Urinary bladder (tissue), 3 donors: ENCODE measurements at regions not wholly inside any gene's neighbourhood (a gene's known extent, or its start where the extent isn't known, plus 50 kb on each side); places are given as distances from the start of the nearest gene placed in this dataset.

Experiments
- DNase-seq: peaks from one replicate; pipeline ENCODE4 v3.0.0-alpha.2; 2015; ENCODE audit errors: extremely low spot score
- H3K27ac ChIP-seq: one replicate; pipeline ENCODE4 v1.5.1; 2013; ENCODE audit warnings: low read depth, mild to moderate bottlenecking, moderate library complexity
- H3K36me3 ChIP-seq: one replicate; pipeline ENCODE4 v1.6.1; 2013; ENCODE audit warnings: mild to moderate bottlenecking, moderate library complexity; ENCODE audit not compliant: insufficient read depth
- H3K4me1 ChIP-seq: one replicate; pipeline ENCODE4 v1.6.1; 2013; ENCODE audit warnings: mild to moderate bottlenecking, moderate library complexity; ENCODE audit not compliant: insufficient read depth
- H3K4me3 ChIP-seq: one replicate; pipeline ENCODE4 v1.5.1; 2013; ENCODE audit warnings: low read depth, low read length
- WGBS: extraction: QIAGEN DNeasy Blood & Tissue Kit; methylation state at CpG from one replicate; pipeline ENCODE4 v1.1.7; 2013; 5-methylcytosine and 5-hydroxymethylcytosine counted together
- donor health status: healthy with polysubstance abuse.
- donor health status: healthy.

- Histone ChIP-seq H3K4me3 (no peak overlapping the region), H3K27ac (no peak overlapping the region), H3K4me1 (no peaks in the 10 kb centered on the region), H3K36me3 (no peaks in the 10 kb centered on the region)
- no peak for DNase-seq
Measured at GRCh38 chr12:46884362-46884761, 58.6 kb upstream of the SLC38A4 start.

DNA sequence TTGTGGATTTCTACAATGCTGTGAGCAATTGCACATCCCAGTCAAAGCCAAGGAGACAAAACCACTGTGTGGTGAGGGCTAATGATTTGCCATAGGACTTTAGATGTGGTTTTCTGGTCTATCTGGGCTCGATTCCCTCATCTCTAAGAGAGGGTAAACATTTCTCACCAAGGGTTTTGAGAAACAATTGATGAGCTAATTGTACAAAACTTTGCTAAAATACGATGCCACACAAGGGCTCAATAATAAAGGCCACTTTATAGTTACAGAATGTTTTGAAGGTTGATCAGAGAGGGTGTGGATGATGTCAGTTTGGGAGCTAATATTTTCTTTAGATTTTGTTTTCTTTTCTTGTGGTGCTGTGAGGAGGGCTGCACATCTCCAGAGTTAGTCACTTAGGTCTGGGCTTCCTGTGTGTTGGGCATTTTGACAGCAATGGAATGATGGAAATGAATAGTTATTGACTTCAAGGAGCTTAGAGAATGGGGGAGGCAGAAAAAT, 60.8 kb upstream of the SLC38A4 start:
- Histone ChIP-seq H3K4me1 (no peaks in the 10 kb centered on the region), H3K4me3 (no peak overlapping the region), H3K27ac (no peak overlapping the region), H3K36me3 (no peaks in the 10 kb centered on the region)
- DNase-seq: no peak
- 78% methylated on average over 2 of the region's 2 CpGs for WGBS

GRCh38 chr12:46887870-46888269, 62.1 kb upstream of the SLC38A4 start:
- no peaks in the 10 kb centered on the region for H3K36me3 ChIP-seq
- no peak for DNase-seq
- no peaks in the 10 kb centered on the region for H3K4me1 ChIP-seq
- H3K4me3 ChIP-seq: no peak overlapping the region
- H3K27ac ChIP-seq: no peak overlapping the region

DNA sequence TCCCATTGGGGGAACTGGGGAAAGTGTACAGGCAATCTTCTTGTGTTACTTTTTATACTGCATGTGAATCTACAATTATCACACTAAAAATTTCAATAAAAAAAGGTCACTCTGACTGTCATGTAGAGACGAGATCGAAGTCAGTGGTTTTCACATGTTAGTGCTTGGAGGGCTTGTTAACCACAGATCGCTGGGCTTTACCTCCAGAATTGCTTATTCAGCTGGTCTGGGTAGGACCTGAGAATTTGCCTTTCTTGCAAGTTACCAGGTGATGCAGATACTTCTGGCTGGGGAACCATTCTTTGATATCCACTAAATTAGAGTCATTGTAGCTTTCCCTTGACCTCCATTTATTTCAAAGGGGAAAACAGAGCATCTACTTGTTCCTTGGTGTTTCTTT, 62.8 kb upstream of the SLC38A4 start:
- DNase-seq: no peak
- no peak overlapping the region for H3K27ac ChIP-seq
- H3K4me3 ChIP-seq: no peak overlapping the region
- no peaks in the 10 kb centered on the region for H3K36me3 ChIP-seq
- H3K4me1 ChIP-seq: no peaks in the 10 kb centered on the region
- 90% methylated on average over 3 of the region's 3 CpGs for WGBS

DNA sequence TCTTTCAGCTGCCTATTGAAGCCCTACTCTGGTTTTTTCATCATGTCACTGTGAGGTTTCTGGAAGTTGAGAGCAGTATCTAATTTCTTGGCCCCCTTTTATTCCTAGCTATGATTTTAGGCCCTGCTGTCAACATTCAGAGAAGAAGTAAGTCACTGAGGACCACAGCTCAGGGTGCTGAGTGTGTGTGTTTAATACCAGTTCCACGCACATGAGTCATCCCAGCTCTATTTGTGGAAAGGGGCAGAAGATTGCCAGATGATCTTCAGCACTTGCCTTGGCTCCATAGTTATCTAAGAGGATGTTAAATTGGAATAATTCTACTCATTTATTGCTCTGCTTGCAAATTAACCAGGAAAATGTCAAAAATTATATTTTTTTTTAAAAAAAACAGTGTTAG, 65.5 kb upstream of the SLC38A4 start:
- DNase-seq: no peak
- no peaks in the 10 kb centered on the region for H3K36me3 ChIP-seq
- no peak overlapping the region for H3K4me3 ChIP-seq
- WGBS: 51% methylated on average over 1 of the region's 1 CpG
- no peaks in the 10 kb centered on the region for H3K4me1 ChIP-seq
- H3K27ac ChIP-seq: no peak overlapping the region

DNA sequence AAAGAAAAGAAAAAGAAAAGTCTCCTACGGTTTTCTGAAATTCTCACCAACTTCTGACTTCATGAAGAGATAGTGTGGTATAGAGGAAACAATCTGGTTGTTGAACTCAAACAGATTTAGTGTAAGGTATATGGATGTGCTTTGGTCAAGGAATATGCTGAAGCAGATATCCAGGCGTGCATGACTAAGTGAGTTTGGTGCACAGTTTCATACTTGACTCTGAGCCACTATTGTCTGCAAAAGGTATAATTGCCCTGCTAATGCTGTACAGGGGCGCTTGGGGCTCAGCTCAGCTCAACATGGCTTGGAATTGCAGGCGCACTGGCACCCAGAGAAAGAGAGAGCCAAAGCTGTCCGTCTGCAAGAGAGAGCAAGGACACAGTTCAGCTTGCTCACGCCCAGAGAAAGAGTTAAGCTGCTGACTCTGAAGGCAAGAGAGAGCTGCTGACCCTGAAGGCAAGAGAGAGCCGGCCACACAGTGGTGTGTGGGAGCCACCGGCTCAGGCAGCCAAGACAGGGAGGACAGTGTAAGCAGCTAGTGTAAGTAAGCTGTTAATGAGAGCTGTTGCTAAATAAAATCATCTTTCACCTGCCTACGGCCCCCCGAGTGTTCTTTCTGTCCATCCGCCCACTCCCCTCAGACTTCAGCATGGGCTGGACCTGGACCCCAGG, 66.4 kb upstream of the SLC38A4 start:
- H3K4me3 ChIP-seq: no peak overlapping the region
- no peak overlapping the region for H3K27ac ChIP-seq
- no peaks in the 10 kb centered on the region for H3K36me3 ChIP-seq
- DNase-seq: no peak
- no peaks in the 10 kb centered on the region for H3K4me1 ChIP-seq
- 78% methylated on average over 11 of the region's 11 CpGs for WGBS

- H3K4me3 ChIP-seq: no peak overlapping the region
- no peaks in the 10 kb centered on the region for H3K36me3 ChIP-seq
- no peaks in the 10 kb centered on the region for H3K4me1 ChIP-seq
- no peak overlapping the region for H3K27ac ChIP-seq
- 44% methylated on average over 4 of the region's 4 CpGs for WGBS
- no peak for DNase-seq
Measured at GRCh38 chr12:46892887-46893286, 67.1 kb upstream of the SLC38A4 start.

DNA sequence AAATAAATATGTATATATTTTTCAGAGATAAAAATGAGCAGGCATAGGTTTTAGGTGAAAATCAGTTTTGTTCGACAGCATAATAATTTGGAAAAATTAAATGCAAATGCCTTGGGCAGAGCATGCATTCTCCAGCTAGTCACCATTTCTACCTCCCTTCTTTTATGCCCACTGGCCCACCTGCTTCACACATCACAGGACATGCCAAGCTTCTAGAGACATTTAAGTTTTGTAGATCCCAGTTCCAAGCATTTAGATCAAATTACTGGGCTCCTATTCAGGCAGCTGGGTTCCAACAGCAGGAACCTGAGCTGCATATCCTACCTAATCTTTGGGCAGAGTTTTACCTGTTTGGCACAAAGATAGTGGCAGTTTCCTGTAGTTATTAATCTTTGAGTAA, 67.6 kb upstream of the SLC38A4 start:
- Histone ChIP-seq H3K4me3 (no peak overlapping the region), H3K27ac (no peak overlapping the region), H3K4me1 (no peaks in the 10 kb centered on the region), H3K36me3 (no peaks in the 10 kb centered on the region)
- 95% methylated on average over 1 of the region's 1 CpG for WGBS
- DNase-seq: no peak

DNA sequence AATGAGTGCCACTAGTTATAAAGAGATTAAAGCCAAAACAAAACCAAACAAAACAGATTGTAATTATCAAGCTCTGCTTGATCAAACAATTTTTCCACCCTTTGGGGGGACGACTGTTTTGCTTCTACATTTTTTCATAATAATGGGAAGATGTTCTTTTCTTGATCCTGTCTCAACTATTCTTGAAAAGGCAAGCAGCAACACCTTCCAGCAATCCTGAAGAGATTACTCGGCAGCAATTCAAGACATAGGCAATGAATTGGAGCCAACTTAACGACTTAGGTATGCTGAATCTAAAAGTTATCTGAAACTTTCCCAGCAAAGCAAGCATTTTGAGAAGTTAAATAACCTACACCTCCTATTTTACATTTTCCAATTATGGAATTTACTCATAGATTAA, 69.9 kb upstream of the SLC38A4 start:
- no peak overlapping the region for H3K4me3 ChIP-seq
- DNase-seq: no peak
- H3K36me3 ChIP-seq: no peaks in the 10 kb centered on the region
- H3K27ac ChIP-seq: no peak overlapping the region
- WGBS: 37% methylated on average over 3 of the region's 3 CpGs
- no peaks in the 10 kb centered on the region for H3K4me1 ChIP-seq

DNA sequence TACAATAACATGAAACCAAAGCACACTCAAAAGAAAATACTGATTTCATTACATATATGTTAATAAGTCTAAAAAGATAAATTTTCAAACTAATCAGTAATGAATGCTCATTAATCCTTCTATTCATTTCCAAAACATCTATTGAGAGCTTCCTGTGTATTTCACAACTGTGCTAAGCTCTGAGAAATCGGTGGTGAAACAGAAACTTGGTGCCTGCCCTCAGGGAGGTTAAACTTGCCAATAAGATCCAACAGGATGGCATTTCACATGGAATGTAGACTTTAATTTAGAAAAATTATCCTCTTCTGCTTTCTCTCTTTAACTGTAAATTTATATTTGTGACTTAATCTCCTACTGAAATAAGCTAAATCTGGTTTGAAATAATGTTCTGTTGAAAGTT, 70.9 kb upstream of the SLC38A4 start:
- H3K4me1 ChIP-seq: no peaks in the 10 kb centered on the region
- H3K27ac ChIP-seq: no peak overlapping the region
- no peak for DNase-seq
- H3K36me3 ChIP-seq: no peaks in the 10 kb centered on the region
- no peak overlapping the region for H3K4me3 ChIP-seq
- WGBS: 0% methylated on average over 1 of the region's 1 CpG

- Histone ChIP-seq H3K4me3 (no peak overlapping the region), H3K27ac (no peak overlapping the region), H3K36me3 (no peaks in the 10 kb centered on the region), H3K4me1 (no peaks in the 10 kb centered on the region)
- 60% methylated on average over 2 of the region's 2 CpGs for WGBS
- DNase-seq: no peak
Measured at GRCh38 chr12:46898152-46898931, 72.5 kb upstream of the SLC38A4 start.

DNA sequence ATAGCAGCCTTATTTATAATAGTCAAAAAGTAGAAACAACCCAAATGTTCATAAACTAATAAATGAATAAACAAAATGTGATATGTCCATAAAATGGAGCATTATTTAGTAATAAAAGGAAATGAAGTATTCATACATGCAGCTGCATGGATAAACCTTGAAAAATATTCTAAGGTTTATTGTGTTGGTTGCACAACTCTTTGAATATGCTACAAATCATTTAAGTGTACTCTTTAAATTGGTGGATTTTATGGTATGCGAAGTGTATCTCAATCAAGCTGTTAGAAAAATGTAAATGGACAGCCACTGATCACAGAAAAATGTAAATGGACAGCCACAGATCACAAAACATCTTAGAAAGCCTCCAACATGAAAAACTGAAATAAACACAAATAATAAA, 73.2 kb upstream of the SLC38A4 start:
- no peak overlapping the region for H3K4me3 ChIP-seq
- DNase-seq: no peak
- H3K27ac ChIP-seq: no peak overlapping the region
- no peaks in the 10 kb centered on the region for H3K36me3 ChIP-seq
- no peaks in the 10 kb centered on the region for H3K4me1 ChIP-seq
- WGBS: 77% methylated on average over 1 of the region's 1 CpG

GRCh38 chr12:46900734-46901463, 75.1 kb upstream of the SLC38A4 start:
- Histone ChIP-seq H3K4me1 (no peaks in the 10 kb centered on the region), H3K36me3 (no peaks in the 10 kb centered on the region), H3K4me3 (no peak overlapping the region), H3K27ac (no peak overlapping the region)
- WGBS: 92% methylated on average over 3 of the region's 3 CpGs
- no peak for DNase-seq
